Activated CD4-positive, CD25-positive, alpha-beta regulatory T cell (primary cell): ENCODE measurements at regions not wholly inside any gene's neighbourhood (a gene's known extent, or its start where the extent isn't known, plus 50 kb on each side); places are given as distances from the start of the nearest gene placed in this dataset.

Experiments used
- DNase-seq, 4 experiments: peaks; one replicate each; lab custom pipeline; 2025; lab: John Stamatoyannopoulos, UW

- DNase-seq = no peak
Measured at GRCh38 chrX:33465137-33465536, 253.8 kb upstream of the DMD start.

GRCh38 chrX:33457102-33457501 is 245.8 kb upstream of the DMD start:
- DNase-seq = no peak

DNA sequence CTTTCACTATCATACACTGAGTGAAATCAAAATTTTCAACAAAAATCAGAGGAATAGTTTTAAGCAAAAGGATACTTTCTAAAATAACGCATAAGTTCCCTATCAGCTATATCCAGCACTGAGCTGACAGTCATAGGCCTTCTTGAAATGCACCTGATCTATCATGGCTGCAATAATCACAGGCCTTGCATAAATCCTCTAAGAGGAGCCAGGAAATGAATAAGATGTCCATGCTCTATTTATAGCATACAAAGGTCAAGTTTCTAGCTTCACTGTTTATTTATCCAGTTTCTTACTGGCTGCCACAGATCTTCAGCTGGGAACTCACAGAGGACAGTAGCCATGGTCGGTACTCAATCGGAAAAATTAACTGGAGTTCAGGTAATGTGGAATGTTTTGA is 235.9 kb upstream of the DMD start:
- DNase-seq = no peak

- DNase-seq = peak in 1 of 4 experiments; percentile 0
Measured at GRCh38 chrX:33434256-33435092, 223.1 kb upstream of the DMD start.

DNA sequence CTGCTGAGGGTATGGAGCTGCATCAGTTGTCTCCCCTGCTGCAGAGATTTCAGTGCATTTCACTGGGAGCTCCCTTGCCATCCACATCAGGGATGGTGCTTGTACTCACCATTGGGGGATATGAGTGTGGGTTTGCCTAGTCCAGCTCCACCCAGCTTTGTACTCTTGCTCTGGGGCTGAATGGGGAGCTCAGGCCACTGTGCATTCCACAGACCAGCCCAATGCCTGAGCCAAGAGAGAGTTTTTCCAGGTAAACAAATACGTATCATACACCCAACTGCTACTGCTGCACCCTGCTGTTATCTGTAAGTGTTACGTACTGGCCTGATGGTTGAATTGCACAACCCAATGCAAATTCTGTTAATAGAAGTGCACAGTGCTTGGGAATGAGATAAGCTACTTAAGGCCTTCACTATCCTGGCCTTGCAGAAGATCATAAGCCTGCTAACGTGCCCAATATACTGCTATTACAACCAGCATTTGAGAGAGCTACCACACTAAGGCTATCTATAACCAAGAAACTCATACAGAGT is 205.0 kb upstream of the DMD start:
- no peak for DNase-seq

- DNase-seq = no peak
Measured at GRCh38 chrX:33415459-33415858, 204.1 kb upstream of the DMD start.

- no peak for DNase-seq
Measured at GRCh38 chrX:33385546-33385945, 174.2 kb upstream of the DMD start.

DNA sequence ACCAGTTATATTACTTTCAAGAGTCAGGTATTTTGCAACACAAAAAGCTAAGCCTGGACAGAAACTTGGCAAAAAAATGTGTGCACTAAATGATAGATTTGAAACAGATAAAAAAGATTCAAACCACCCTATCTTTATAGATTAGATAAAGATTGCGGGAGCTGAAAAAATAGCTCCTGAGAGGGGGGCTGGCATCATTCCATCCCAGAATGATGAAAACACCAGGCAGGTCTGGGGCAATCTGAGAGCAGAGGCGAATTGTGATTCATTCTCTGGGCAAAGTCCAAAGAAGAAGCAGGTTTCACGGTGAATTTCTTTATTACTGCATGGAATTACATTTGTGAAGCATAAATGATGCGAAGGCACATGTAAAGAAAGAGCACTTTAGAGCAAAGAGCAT is 168.5 kb upstream of the DMD start:
- no peak for DNase-seq

GRCh38 chrX:33357606-33358005 is 146.3 kb upstream of the DMD start:
- no peak for DNase-seq

DNA sequence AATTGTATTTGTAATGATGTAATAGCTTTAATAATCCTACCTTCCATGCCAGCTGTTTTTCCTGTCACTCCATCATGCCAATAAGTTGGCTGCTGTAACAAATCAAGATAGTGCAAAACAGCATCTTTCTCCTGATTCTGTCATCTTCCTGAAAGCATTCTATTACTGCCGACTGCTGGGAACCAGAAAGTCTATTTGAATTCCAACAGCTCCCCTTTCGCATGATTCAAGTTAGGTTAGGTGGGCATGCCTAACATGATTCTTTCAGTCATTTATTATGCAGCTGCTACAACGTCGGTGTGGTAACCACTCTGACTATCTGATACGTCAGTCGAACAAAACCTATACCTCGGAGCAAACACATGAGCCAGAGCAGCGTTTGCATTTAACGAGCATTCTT is 127.9 kb upstream of the DMD start:
- no peak for DNase-seq

GRCh38 chrX:33336783-33337182 is 125.4 kb upstream of the DMD start:
- DNase-seq = no peak

DNA sequence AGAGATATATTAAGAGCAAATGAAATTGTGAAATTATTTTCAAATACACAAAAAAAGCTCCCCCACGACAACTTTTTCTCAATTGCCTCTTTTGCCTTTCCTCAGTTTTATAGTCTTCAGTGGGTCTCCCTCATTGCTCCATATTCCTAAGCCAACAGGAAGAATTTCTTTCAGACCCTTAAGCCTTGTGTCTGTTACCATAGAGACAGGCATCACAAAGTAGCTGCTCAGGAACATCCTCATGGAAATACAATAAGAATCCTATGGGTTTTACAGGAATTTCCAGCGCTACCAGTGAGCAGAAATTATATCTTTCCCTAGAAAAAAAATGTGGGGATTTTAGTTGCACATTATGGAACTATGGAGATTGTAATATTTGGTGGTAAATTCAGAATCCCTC is 121.9 kb upstream of the DMD start:
- DNase-seq = no peak

DNA sequence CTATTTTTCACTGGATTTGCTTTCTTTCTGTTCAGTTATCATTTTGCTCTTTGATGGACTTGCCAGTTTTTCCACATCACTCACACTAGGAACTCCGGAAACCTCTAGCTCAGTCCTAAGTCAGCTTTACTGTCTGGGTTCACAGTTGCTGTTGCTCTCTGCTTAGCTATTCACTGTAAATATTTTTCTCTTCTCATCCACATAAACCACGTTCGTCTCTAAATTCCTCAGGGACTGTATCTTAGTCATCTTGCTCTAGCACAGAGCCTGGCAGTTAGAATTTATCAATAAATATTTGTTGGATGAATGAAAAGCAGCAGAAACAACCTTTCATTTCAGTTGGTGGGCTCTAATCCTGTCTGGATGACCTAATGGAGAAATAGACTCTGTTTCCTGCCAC is 119.4 kb upstream of the DMD start:
- no peak for DNase-seq

GRCh38 chrX:33324099-33324498 is 112.8 kb upstream of the DMD start:
- DNase-seq = no peak

DNA sequence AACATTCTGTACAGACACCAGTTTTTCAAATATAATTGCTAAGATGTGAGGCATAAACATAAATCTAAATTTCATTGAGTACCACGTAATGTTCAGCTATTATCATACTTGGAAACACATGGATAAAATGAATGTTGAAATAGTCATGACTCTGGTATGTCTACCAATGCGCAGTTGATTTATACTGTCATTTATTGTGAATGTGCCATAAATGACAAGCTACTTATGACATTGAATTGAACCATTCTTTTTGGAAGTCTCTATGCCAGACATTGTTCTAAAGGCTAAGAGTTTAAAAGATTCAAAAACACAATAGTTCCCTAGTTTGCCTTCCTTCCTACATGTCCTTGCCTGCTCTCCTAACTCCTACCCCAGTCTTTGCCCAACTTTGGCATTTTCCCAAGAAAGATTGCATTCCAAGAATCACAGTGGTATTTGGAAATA is 96.6 kb upstream of the DMD start:
- DNase-seq = no peak

DNA sequence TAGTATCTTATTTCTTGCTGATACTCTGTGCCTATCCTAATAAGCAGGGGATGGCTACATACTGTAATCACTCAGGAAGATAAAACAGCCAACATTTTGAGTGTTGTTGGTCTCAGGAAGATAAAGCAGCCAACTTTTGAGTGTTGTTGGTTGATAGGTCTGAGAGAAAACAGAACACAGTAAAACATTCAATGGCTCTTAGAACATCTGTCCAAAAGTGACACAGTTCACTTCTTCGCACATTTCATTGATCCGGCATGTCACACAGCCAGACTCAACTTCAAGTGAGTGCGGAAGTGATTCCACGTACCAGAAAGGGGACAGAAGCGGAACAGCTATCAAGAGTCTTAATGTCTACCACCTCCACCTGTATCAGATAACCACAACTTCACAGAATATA is 87.3 kb upstream of the DMD start:
- no peak for DNase-seq

DNA sequence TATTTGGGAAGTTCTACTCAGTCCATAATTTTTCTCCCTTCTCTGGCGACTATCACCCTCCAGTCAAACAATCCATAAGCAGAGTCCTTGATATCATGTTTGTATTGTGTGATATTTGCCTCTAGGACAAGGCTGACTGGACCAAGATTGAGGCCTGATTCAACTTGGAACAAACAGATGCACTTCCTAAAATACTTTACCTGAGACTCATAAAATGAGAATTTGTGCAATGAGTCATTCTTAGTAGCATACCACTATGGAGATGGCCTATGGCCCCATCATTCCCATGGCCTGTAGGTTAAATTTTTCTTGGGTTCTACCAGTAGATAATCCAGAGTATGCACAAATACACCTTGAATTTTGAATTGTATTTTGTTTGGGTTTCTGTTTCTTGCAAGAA is 74.2 kb upstream of the DMD start:
- DNase-seq = no peak

GRCh38 chrX:33277046-33277445 is 65.7 kb upstream of the DMD start:
- DNase-seq = no peak

DNA sequence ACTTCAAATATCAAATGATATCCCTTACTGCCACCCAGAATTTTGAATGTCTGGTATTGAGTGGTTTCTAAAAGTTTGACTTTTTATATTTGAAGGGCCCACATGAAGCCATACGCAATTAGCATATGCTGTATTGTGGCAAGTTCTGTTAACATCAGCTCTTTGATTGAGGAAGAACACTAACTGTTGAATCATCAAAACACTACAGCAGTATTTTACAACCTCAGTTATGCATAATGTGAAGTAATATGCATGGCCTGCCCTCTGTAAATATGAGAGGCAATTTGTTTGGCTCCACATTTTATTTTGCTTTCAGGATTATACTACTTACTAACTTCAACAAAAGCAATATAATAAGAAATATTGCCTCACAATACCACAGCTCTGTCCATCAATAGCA is 62.2 kb upstream of the DMD start:
- DNase-seq = no peak

DNA sequence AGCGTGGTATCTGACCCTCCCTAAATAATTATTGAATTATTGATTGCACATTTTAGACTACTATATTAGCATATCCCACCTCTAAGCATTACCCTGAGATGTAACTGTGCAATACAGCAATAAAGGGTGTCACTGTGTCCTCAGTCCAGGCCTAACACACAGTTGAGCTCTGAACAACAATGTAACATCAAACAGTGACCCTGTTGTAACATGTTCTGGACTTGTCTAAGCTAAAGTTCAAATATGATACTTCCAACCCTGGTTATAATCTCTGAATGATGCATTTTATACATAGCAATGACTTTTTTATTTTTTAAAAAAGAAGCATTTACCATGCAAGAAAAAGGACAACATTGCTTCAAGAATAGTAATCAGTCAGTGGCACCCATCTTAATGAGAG is 61.6 kb upstream of the DMD start:
- DNase-seq = no peak
